ENCODE measurements at regions not wholly inside any gene's neighbourhood (a gene's known extent, or its start where the extent isn't known, plus 50 kb on each side); places are given as distances from the start of the nearest gene placed in this dataset.
A peak's percentile ranks its signal among the peaks of the same experiment; 100 is the strongest.

DNA sequence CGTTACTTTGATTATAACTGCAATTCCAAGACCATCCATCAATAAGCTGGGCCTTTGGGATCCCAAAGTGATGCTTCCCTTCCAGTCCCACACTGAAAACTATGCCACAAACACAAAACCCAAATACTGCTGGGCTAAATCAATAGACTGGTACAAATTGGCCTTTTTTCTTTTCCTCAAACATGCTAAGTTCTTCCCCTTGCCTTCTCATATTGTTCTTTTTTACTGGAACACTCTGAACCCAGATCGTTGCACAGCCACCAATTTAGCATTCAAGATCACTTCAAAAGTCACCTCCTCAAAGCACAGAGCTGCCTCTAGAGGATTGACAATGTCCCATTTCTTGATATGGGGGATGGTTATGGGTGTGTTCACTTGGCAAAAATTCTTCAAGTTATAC is 66.0 kb downstream of the ACTL7B start:
- peaks cover 34% of the 10 kb centered on the region for H3K4me1 ChIP-seq (ENCODE audit: insufficient read depth, poor library complexity, severe bottlenecking)
- no peak overlapping the region for H3K27ac ChIP-seq (ENCODE audit: poor library complexity, severe bottlenecking)
- TF ChIP-seq, protein P1, sequence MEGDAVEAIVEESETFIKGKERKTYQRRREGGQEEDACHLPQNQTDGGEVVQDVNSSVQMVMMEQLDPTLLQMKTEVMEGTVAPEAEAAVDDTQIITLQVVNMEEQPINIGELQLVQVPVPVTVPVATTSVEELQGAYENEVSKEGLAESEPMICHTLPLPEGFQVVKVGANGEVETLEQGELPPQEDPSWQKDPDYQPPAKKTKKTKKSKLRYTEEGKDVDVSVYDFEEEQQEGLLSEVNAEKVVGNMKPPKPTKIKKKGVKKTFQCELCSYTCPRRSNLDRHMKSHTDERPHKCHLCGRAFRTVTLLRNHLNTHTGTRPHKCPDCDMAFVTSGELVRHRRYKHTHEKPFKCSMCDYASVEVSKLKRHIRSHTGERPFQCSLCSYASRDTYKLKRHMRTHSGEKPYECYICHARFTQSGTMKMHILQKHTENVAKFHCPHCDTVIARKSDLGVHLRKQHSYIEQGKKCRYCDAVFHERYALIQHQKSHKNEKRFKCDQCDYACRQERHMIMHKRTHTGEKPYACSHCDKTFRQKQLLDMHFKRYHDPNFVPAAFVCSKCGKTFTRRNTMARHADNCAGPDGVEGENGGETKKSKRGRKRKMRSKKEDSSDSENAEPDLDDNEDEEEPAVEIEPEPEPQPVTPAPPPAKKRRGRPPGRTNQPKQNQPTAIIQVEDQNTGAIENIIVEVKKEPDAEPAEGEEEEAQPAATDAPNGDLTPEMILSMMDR (IDR thresholded peaks at IDR 0.05; ENCODE audit: poor library complexity, severe bottlenecking): no peak
- H3K9me3 ChIP-seq (ENCODE audit: severe bottlenecking): no peaks in the 10 kb centered on the region
- no peaks in the 10 kb centered on the region for H3K36me3 ChIP-seq (ENCODE audit: low read depth)
- no peaks in the 10 kb centered on the region for H3K27me3 ChIP-seq (ENCODE audit: insufficient read depth, poor library complexity, severe bottlenecking)
- no peak for DNase-seq (ENCODE audit: low spot score)
- ATAC-seq (ENCODE audit: low read depth): no peak
- H3K4me3 ChIP-seq (ENCODE audit: severe bottlenecking): no peak overlapping the region

DNA sequence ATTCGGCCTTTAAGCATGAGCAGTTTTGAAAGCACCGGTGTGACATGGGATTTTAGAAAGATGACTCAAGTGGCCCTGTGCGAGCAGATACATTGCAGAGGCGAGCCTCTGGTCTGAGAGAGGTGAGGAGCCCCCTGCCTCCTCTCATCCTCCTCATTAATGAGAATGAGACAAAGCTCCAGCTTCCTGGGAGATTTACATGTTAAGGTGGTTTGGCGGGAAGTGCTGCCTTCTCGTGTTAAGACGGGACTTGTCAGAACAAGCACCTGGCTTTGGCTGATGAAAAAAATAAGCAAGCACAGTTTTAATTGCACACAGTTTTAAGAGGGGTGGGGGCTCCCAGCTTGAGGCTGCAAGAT is 68.1 kb downstream of the ACTL7B start:
- H3K27me3 ChIP-seq (ENCODE audit: insufficient read depth, poor library complexity, severe bottlenecking): no peaks in the 10 kb centered on the region
- H3K9me3 ChIP-seq (ENCODE audit: severe bottlenecking): no peaks in the 10 kb centered on the region
- H3K27ac ChIP-seq (ENCODE audit: poor library complexity, severe bottlenecking): peak overlapping the region; percentile 88
- H3K4me1 ChIP-seq (ENCODE audit: insufficient read depth, poor library complexity, severe bottlenecking): peaks cover 35% of the 10 kb centered on the region
- no peak for DNase-seq (ENCODE audit: low spot score)
- ATAC-seq (ENCODE audit: low read depth): peak; percentile 40
- no peaks in the 10 kb centered on the region for H3K36me3 ChIP-seq (ENCODE audit: low read depth)
- TF ChIP-seq, protein P1 (IDR thresholded peaks at IDR 0.05; ENCODE audit: poor library complexity, severe bottlenecking): no peak
- H3K4me3 ChIP-seq (ENCODE audit: severe bottlenecking): no peak overlapping the region

DNA sequence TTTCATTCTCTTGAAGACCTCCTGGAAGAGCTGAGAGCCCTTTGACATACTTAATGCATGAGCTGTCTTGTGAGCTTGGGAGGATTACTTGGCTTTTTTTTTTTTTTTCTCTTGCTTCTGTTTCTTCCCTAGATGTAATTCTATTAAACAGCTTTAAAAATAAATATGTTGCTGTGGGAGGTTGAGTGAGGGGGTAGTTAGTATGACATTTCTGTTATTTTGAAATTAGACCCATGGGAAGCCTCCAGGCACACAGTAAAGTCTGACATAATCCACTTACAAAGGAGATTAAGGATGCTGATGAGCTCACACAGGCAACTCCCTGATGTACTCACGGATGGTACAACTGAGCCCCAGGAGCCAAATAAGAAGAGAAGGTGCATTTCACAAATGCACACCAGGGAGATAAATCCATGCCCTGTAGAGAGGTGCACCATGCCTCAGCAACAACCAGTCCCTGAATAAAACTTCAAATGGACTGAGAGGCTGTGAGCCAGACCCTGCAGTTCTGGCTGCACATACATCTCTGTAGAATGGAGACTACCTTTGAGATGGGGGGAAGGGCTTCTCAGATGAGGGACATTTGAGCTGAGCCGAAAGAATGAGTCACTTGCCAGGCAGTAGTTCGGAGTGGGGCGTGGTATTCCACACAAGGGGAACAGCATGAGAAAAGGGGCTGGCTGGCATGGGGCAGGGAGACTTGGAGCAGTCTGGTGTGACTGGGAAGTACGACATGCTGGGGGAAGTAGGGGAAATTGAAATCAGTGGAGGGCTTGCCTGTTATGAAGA is 68.7 kb downstream of the ACTL7B start:
- Histone ChIP-seq H3K27me3 (ENCODE audit: insufficient read depth, poor library complexity, severe bottlenecking) (no peaks in the 10 kb centered on the region), H3K36me3 (ENCODE audit: low read depth) (no peaks in the 10 kb centered on the region), H3K4me3 (ENCODE audit: severe bottlenecking) (no peak overlapping the region), H3K9me3 (ENCODE audit: severe bottlenecking) (no peaks in the 10 kb centered on the region), H3K4me1 (ENCODE audit: insufficient read depth, poor library complexity, severe bottlenecking) (peaks cover 35% of the 10 kb centered on the region), H3K27ac (ENCODE audit: poor library complexity, severe bottlenecking) (peak overlapping the region; percentile 88)
- TF ChIP-seq, protein P1 (IDR thresholded peaks at IDR 0.05; ENCODE audit: poor library complexity, severe bottlenecking): no peak
- ATAC-seq (ENCODE audit: low read depth): peak; percentile 84
- DNase-seq (ENCODE audit: low spot score): peak; percentile 82

DNA sequence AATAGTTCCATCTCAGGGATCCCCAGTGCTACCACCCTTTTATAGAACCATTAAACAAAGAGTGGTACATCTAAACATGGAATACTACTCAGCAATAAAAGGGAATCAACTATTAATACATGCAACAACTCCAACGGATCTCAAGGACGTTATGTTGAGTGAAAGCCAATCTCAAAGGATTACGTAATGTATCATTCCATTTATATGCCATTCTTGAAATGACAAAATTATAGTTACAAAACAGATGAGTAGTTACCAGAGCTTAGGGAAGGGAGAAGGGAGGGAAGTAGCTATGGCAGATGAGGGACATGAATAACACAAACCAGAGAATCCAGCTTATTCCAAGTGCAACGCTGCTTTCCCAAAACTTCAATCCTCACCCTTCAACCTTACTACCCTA is 69.5 kb downstream of the ACTL7B start:
- Histone ChIP-seq H3K4me1 (ENCODE audit: insufficient read depth, poor library complexity, severe bottlenecking) (peaks cover 35% of the 10 kb centered on the region), H3K4me3 (ENCODE audit: severe bottlenecking) (no peak overlapping the region), H3K27me3 (ENCODE audit: insufficient read depth, poor library complexity, severe bottlenecking) (no peaks in the 10 kb centered on the region), H3K27ac (ENCODE audit: poor library complexity, severe bottlenecking) (peak overlapping the region; percentile 88), H3K9me3 (ENCODE audit: severe bottlenecking) (no peaks in the 10 kb centered on the region), H3K36me3 (ENCODE audit: low read depth) (no peaks in the 10 kb centered on the region)
- no peak for ATAC-seq (ENCODE audit: low read depth)
- DNase-seq (ENCODE audit: low spot score): no peak
- TF ChIP-seq, protein P1 (IDR thresholded peaks at IDR 0.05; ENCODE audit: poor library complexity, severe bottlenecking): no peak

DNA sequence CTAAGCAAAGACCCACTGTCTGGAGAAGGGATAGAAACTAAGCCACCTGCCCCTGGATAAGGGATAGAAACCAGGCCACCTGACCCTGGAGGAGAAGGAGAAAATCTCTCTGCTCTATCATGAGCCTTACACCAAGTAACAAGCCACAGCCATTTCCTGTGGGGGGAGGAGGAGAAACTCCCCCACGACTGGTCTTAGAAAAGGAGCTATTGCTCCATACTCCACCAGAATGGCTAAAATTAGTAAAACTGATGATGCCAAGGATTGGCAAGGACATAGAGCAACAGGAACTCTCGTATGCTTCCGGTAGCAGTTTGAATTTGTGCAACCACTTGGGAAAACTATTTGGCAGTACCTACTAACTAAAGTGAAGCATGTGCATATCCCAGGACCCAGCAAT is 70.8 kb downstream of the ACTL7B start:
- Histone ChIP-seq H3K9me3 (ENCODE audit: severe bottlenecking) (no peaks in the 10 kb centered on the region), H3K27me3 (ENCODE audit: insufficient read depth, poor library complexity, severe bottlenecking) (no peaks in the 10 kb centered on the region), H3K36me3 (ENCODE audit: low read depth) (no peaks in the 10 kb centered on the region), H3K27ac (ENCODE audit: poor library complexity, severe bottlenecking) (no peak overlapping the region), H3K4me3 (ENCODE audit: severe bottlenecking) (no peak overlapping the region), H3K4me1 (ENCODE audit: insufficient read depth, poor library complexity, severe bottlenecking) (peaks cover 35% of the 10 kb centered on the region)
- ATAC-seq (ENCODE audit: low read depth): no peak
- TF ChIP-seq, protein P1 (IDR thresholded peaks at IDR 0.05; ENCODE audit: poor library complexity, severe bottlenecking): no peak
- DNase-seq (ENCODE audit: low spot score): no peak

Data from RWPE2 (cell line).